ENCODE measurements at regions not wholly inside any gene's neighbourhood (a gene's known extent, or its start where the extent isn't known, plus 50 kb on each side); places are given as distances from the start of the nearest gene placed in this dataset.

- TF ChIP-seq POLR2AphosphoS5 (IDR thresholded peaks at IDR 0.05) (no peak), CTCF (IDR thresholded peaks at IDR 0.05) (no peak), POLR2A (IDR thresholded peaks at IDR 0.05) (no peak)
- no peak for DNase-seq (ENCODE audit: low spot score in 2 of 2)
- H3K4me1 ChIP-seq: no peaks in the 10 kb centered on the region
- H3K27ac ChIP-seq: no peak overlapping the region
- H3K9me3 ChIP-seq: no peaks in the 10 kb centered on the region
- intact Hi-C loops (cut with DNase I; ENCODE audit: low total_unique reads): no loop called here
- no peaks in the 10 kb centered on the region for H3K27me3 ChIP-seq
- no peak overlapping the region for H3K4me3 ChIP-seq
- H3K36me3 ChIP-seq: no peaks in the 10 kb centered on the region
Observed at GRCh38 chr1:38547321-38547720, 312.3 kb downstream of the RRAGC start.

GRCh38 chr1:38546636-38547035, 312.9 kb downstream of the RRAGC start:
- no peaks in the 10 kb centered on the region for H3K9me3 ChIP-seq
- intact Hi-C loops (cut with DNase I; ENCODE audit: low total_unique reads): no loop called here
- no peak overlapping the region for H3K27ac ChIP-seq
- TF ChIP-seq CTCF (IDR thresholded peaks at IDR 0.05): no peak
- no peak overlapping the region for H3K4me3 ChIP-seq
- no peaks in the 10 kb centered on the region for H3K27me3 ChIP-seq
- no peaks in the 10 kb centered on the region for H3K4me1 ChIP-seq
- no peak for DNase-seq (ENCODE audit: low spot score in 2 of 2)
- no peaks in the 10 kb centered on the region for H3K36me3 ChIP-seq

- no peaks in the 10 kb centered on the region for H3K4me1 ChIP-seq
- no peaks in the 10 kb centered on the region for H3K9me3 ChIP-seq
- H3K27me3 ChIP-seq: no peaks in the 10 kb centered on the region
- no peak for DNase-seq (ENCODE audit: low spot score in 2 of 2)
- no peak overlapping the region for H3K27ac ChIP-seq
- intact Hi-C loops (cut with DNase I; ENCODE audit: low total_unique reads): no loop called here
- no peaks in the 10 kb centered on the region for H3K36me3 ChIP-seq
- TF ChIP-seq POLR2A (IDR thresholded peaks at IDR 0.05): no peak
- TF ChIP-seq CTCF (IDR thresholded peaks at IDR 0.05): no peak
- TF ChIP-seq POLR2AphosphoS5 (IDR thresholded peaks at IDR 0.05): no peak
- no peak overlapping the region for H3K4me3 ChIP-seq
Observed at GRCh38 chr1:38541223-38541622, 318.3 kb downstream of the RRAGC start.

GRCh38 chr1:38539931-38540330, 319.6 kb downstream of the RRAGC start:
- Histone ChIP-seq H3K27ac (no peak overlapping the region), H3K4me1 (no peaks in the 10 kb centered on the region), H3K4me3 (no peak overlapping the region), H3K27me3 (no peaks in the 10 kb centered on the region), H3K9me3 (no peaks in the 10 kb centered on the region), H3K36me3 (no peaks in the 10 kb centered on the region)
- TF ChIP-seq POLR2A (IDR thresholded peaks at IDR 0.05) (no peak), CTCF (IDR thresholded peaks at IDR 0.05) (no peak), POLR2AphosphoS5 (IDR thresholded peaks at IDR 0.05) (no peak)
- intact Hi-C loops (cut with DNase I; ENCODE audit: low total_unique reads): no loop called here
- DNase-seq (ENCODE audit: low spot score in 2 of 2): no peak

GRCh38 chr1:38538834-38539233, 320.7 kb downstream of the RRAGC start:
- TF ChIP-seq CTCF (IDR thresholded peaks at IDR 0.05) (no peak), POLR2A (IDR thresholded peaks at IDR 0.05) (no peak), POLR2AphosphoS5 (IDR thresholded peaks at IDR 0.05) (no peak)
- intact Hi-C loops (cut with DNase I; ENCODE audit: low total_unique reads): no loop called here
- no peak for DNase-seq (ENCODE audit: low spot score in 2 of 2)

More at GRCh38 chr1:38538834-38539233, 320.7 kb downstream of the RRAGC start:
- Histone ChIP-seq H3K27me3 (no peaks in the 10 kb centered on the region), H3K27ac (no peak overlapping the region), H3K4me1 (no peaks in the 10 kb centered on the region), H3K4me3 (no peak overlapping the region), H3K9me3 (no peaks in the 10 kb centered on the region), H3K36me3 (no peaks in the 10 kb centered on the region)

Data from breast epithelium (tissue), 4 donors.